AG10803 (cell line): ENCODE measurements at regions not wholly inside any gene's neighbourhood (a gene's known extent, or its start where the extent isn't known, plus 50 kb on each side); places are given as distances from the start of the nearest gene placed in this dataset.

ENCODE experiments used
- DNase-seq: peaks from one replicate; pipeline ENCODE4 v3.0.0; 2010; ENCODE audit warnings: low read depth
- H3K4me3 ChIP-seq: 2 replicates; pipeline ENCODE4 v1.5.1; 2011; ENCODE audit warnings: mild to moderate bottlenecking, low read length, control low read depth
- TF ChIP-seq, protein P1 (sequence below): conservative IDR thresholded peaks from 2 replicates; pipeline ENCODE4 v1.5.1; 2011; ENCODE audit warnings: mild to moderate bottlenecking, low read length, control low read depth, inconsistent platforms

- H3K4me3 ChIP-seq = no peak overlapping the region
- TF ChIP-seq, protein P1, sequence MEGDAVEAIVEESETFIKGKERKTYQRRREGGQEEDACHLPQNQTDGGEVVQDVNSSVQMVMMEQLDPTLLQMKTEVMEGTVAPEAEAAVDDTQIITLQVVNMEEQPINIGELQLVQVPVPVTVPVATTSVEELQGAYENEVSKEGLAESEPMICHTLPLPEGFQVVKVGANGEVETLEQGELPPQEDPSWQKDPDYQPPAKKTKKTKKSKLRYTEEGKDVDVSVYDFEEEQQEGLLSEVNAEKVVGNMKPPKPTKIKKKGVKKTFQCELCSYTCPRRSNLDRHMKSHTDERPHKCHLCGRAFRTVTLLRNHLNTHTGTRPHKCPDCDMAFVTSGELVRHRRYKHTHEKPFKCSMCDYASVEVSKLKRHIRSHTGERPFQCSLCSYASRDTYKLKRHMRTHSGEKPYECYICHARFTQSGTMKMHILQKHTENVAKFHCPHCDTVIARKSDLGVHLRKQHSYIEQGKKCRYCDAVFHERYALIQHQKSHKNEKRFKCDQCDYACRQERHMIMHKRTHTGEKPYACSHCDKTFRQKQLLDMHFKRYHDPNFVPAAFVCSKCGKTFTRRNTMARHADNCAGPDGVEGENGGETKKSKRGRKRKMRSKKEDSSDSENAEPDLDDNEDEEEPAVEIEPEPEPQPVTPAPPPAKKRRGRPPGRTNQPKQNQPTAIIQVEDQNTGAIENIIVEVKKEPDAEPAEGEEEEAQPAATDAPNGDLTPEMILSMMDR = no peak
- DNase-seq = no peak
These were observed 87.6 kb upstream of the CIBAR2 start for GRCh38 chr16:85199880-85200279.

DNA sequence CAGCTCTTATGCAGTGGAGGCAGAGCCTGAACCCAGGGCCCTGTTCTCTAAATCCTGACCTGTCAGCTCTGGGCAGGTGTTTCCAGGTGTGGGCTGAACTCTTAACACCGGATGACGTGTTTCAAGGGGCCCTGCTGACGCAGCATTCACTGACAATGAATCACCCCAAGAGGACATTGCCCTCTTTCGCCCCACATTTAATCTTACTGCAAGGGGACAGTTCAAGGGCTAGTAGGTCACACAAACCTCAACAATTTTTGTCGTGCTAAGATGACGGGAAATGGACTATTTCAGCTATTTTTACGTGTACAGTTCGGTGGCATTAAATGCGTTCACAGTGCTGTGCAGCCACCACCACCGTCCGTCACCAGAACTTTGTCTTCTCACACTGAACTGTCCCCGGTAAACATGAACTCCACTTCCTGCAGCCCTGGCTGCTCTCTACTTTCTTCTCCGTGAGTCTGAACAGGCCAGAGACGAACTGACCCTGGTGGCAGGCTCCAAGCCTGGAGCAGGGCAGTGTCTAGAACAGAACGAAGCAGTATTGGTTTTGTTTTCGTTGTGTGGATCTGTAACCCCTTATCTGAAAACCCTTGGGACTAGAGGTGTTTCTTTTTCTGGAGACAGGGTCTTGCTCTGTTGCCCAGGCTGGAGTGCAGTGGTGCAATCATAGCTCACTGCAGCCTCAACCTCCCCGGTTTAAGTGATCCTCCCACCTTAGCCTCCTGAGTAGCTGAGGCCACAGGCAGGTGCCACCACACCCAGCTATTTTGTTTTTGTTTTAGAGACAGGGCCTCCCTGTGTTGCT, 88.4 kb upstream of the CIBAR2 start:
- DNase-seq = no peak
- TF ChIP-seq, protein P1 = no peak; the same call in 1 of the 2 replicates
- no peak overlapping the region for H3K4me3 ChIP-seq

DNA sequence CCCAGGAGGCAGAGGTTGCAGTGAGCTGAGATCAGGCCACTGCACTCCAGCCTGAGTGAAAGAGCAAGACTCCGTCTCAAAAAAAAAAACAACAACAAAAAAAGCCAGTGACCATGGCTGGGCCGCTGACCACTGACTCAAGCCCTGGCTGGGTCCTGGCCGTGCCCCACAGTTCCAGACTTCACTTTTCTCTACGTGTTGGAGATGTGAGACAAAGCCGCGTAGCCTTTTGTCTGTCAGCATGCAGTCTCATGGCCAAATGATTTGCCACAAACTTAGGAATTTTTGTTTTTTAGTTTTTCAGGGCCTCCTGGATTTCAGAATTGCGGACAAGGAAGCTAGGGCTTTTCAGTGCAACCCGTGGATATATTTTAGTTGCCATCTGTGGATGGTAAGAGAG, 89.3 kb upstream of the CIBAR2 start:
- DNase-seq = peak; percentile 79
- no peak overlapping the region for H3K4me3 ChIP-seq
- TF ChIP-seq, protein P1 = no peak

- H3K4me3 ChIP-seq = peak overlapping the region; percentile 20
- TF ChIP-seq, protein P1 = no peak
- DNase-seq = no peak
These were observed 89.9 kb upstream of the CIBAR2 start for GRCh38 chr16:85202051-85202601.

- DNase-seq = peak; percentile 98
- no peak overlapping the region; the same call in 1 of the 2 replicates for H3K4me3 ChIP-seq
- TF ChIP-seq, protein P1 = no peak
These were observed 90.6 kb upstream of the CIBAR2 start for GRCh38 chr16:85202631-85203461.

GRCh38 chr16:85203462-85203813, 91.2 kb upstream of the CIBAR2 start:
- no peak overlapping the region for H3K4me3 ChIP-seq
- TF ChIP-seq, protein P1 = no peak
- DNase-seq = no peak
